HG03045 (cell line): ENCODE measurements at regions not wholly inside any gene's neighbourhood (a gene's known extent, or its start where the extent isn't known, plus 50 kb on each side); places are given as distances from the start of the nearest gene placed in this dataset.
"Not testable (repeated sequence)": the region's sequence is repeated elsewhere in the genome, so short reads cannot be mapped to it uniquely, and the experiment has no call there.

Experiments
- ATAC-seq: cut with Tn5 transposase; IDR thresholded peaks from one replicate; pipeline ENCODE4 v1.9.1; 2021; ENCODE audit warnings: mild to moderate bottlenecking, moderate library complexity; ENCODE audit not compliant: unreplicated experiment

- ATAC-seq = no peak
These were observed 90.4 kb upstream of the RBMS1 start for GRCh38 chr2:160583813-160584537.

- ATAC-seq = no peak
These were observed 91.4 kb upstream of the RBMS1 start for GRCh38 chr2:160584972-160585494.

GRCh38 chr2:160590664-160591063 lies 97.1 kb upstream of the RBMS1 start:
- no peak for ATAC-seq

- ATAC-seq = no peak
These were observed 98.8 kb upstream of the RBMS1 start for GRCh38 chr2:160592401-160592800.

GRCh38 chr2:160592993-160593392 lies 99.4 kb upstream of the RBMS1 start:
- ATAC-seq = no peak

- ATAC-seq = no peak
These were observed 102.8 kb upstream of the RBMS1 start for GRCh38 chr2:160596441-160596840.

- ATAC-seq = not testable (repeated sequence)
These were observed 106.8 kb upstream of the RBMS1 start for GRCh38 chr2:160600437-160600836.

GRCh38 chr2:160602073-160602472 lies 108.5 kb upstream of the RBMS1 start:
- ATAC-seq = no peak

- ATAC-seq = no peak
These were observed 110.3 kb upstream of the RBMS1 start for GRCh38 chr2:160603771-160604510.

GRCh38 chr2:160606341-160606740 lies 112.7 kb upstream of the RBMS1 start:
- ATAC-seq = no peak

- ATAC-seq = no peak
These were observed 115.0 kb upstream of the RBMS1 start for GRCh38 chr2:160608599-160608998.

- no peak for ATAC-seq
These were observed 115.7 kb upstream of the RBMS1 start for GRCh38 chr2:160609346-160609745.

- no peak for ATAC-seq
These were observed 116.4 kb upstream of the RBMS1 start for GRCh38 chr2:160610041-160610440.

- ATAC-seq = no peak
These were observed 118.8 kb upstream of the RBMS1 start for GRCh38 chr2:160612266-160612856.

- ATAC-seq = no peak
These were observed 120.0 kb upstream of the RBMS1 start for GRCh38 chr2:160613466-160614153.

- no peak for ATAC-seq
These were observed 120.8 kb upstream of the RBMS1 start for GRCh38 chr2:160614391-160614790.

GRCh38 chr2:160615706-160616105 lies 122.1 kb upstream of the RBMS1 start:
- ATAC-seq = no peak

- no peak for ATAC-seq
These were observed 122.5 kb upstream of the RBMS1 start for GRCh38 chr2:160616149-160616548.

- ATAC-seq = no peak
These were observed 128.1 kb upstream of the RBMS1 start for GRCh38 chr2:160621748-160622147.

GRCh38 chr2:160628020-160628637 lies 134.5 kb upstream of the RBMS1 start:
- ATAC-seq = not testable (repeated sequence)

- no peak for ATAC-seq
These were observed 135.2 kb upstream of the RBMS1 start for GRCh38 chr2:160628811-160629210.
